NB4 (cell line): ENCODE measurements at regions not wholly inside any gene's neighbourhood (a gene's known extent, or its start where the extent isn't known, plus 50 kb on each side); places are given as distances from the start of the nearest gene placed in this dataset.

ENCODE experiments used
- MYC ChIP-seq: IDR thresholded peaks from 2 replicates; pipeline ENCODE4 v1.6.1; 2011; ENCODE audit warnings: low read depth, low read length
- POLR2A ChIP-seq: IDR thresholded peaks from 2 replicates; pipeline ENCODE4 v1.6.1; 2011; ENCODE audit warnings: mild to moderate bottlenecking; ENCODE audit not compliant: insufficient read length; ENCODE audit errors: extremely low read depth
- TF ChIP-seq, protein P1 (sequence below): IDR thresholded peaks from one replicate; pipeline ENCODE4 v1.5.1; 2012; ENCODE audit warnings: low read depth, low read length

DNA sequence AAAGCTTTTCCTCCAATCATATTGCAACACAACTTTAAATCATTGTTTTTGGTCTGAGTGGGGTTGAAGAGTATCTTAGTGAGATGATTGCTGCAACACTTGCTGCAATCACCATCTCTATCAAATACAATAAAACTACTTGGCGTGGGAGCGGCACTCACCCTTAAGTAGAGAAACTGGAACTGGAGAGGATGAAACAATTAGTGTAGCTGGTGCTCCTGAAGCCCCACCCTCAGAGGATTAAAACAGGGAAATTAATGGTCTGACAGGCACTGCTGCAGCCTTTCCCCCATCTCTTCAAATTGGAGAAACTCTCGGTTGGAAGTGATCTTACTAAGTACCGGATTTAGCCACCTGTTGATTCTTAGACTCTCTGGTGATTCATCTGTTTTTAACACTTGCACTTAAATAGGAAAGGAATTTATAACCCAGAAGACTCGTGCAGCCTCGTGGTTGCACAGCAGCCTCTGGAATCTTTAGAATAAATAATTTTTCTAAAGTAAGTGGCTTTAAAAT lies 80.5 kb upstream of the KIF26B start:
- TF ChIP-seq, protein P1, sequence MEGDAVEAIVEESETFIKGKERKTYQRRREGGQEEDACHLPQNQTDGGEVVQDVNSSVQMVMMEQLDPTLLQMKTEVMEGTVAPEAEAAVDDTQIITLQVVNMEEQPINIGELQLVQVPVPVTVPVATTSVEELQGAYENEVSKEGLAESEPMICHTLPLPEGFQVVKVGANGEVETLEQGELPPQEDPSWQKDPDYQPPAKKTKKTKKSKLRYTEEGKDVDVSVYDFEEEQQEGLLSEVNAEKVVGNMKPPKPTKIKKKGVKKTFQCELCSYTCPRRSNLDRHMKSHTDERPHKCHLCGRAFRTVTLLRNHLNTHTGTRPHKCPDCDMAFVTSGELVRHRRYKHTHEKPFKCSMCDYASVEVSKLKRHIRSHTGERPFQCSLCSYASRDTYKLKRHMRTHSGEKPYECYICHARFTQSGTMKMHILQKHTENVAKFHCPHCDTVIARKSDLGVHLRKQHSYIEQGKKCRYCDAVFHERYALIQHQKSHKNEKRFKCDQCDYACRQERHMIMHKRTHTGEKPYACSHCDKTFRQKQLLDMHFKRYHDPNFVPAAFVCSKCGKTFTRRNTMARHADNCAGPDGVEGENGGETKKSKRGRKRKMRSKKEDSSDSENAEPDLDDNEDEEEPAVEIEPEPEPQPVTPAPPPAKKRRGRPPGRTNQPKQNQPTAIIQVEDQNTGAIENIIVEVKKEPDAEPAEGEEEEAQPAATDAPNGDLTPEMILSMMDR, result no peak
- no peak for TF ChIP-seq POLR2A
- no peak for TF ChIP-seq MYC
